K562 (cell line): ENCODE measurements at regions not wholly inside any gene's neighbourhood (a gene's known extent, or its start where the extent isn't known, plus 50 kb on each side); places are given as distances from the start of the nearest gene placed in this dataset.

Experiments
- ATAC-seq: fragments of 200-7000 bp; cut with Tn5 transposase; 3 replicates; pipeline ENCODE4 v1.9.1; 2020; ENCODE audit warnings: moderate library complexity
- BruUV-seq: library from RNA; stranded (reverse); fragments of 400-500 nt; replicated peaks from 2 replicates; lab custom pipeline; 2021; lab: Mats Ljungman, UMichigan
- CTCF ChIA-PET: fragments of 300-600 bp; formaldehyde crosslinking; extraction: SDS; loops from one replicate; lab custom pipeline; 2021; ENCODE audit warnings: low intra/inter-chr PET ratio; lab: Yijun Ruan, JAX
- POLR2A ChIA-PET: fragments of 300-600, 350-650 bp; sonication (Branson Sonifier 250); formaldehyde crosslinking; extraction: SDS; loops from one replicate; lab custom pipeline; 2021; ENCODE audit warnings: antibody characterized with exemption, inconsistent platforms; lab: Yijun Ruan, JAX
- DNase-seq, 4 experiments: peaks; one replicate each; pipeline versions ENCODE4 v3.0.0 to v3.0.0-alpha.2; 2011 to 2018; ENCODE audit warnings: low spot score in 3 of 4, mixed read lengths in 3 of 4; ENCODE audit errors: extremely low read depth in 1 of 4
- FAIRE-seq: peaks from 2 replicates; lab custom pipeline; 2011; peaks lifted over from hg19 to GRCh38; lab: Jason Lieb, UNC
- H2AFZ ChIP-seq: 2 replicates; pipeline ENCODE4 v1.6.0; 2011; ENCODE audit warnings: low read depth, low read length, control low read depth, inconsistent platforms
- H3K27ac ChIP-seq: fragments of 200-600 bp; 3 replicates; pipeline ENCODE4 v1.8.0; 2011; ENCODE audit warnings: low read depth, mild to moderate bottlenecking, control low read depth, inconsistent platforms, low read length, moderate library complexity, mixed read lengths; ENCODE audit errors: extremely low read depth
- H3K27me3 ChIP-seq, 2 experiments: fragments of 300-600 bp in 1 of 2; 2 replicates in 1 of 2; 3 replicates in 1 of 2; pipeline versions ENCODE4 v1.6.0 to v1.8.0; 2011; ENCODE audit warnings: inconsistent platforms in 2 of 2, low read length in 2 of 2, mild to moderate bottlenecking in 1 of 2, mixed read lengths in 1 of 2, moderate library complexity in 1 of 2; ENCODE audit not compliant: control insufficient read depth in 2 of 2, insufficient read depth in 2 of 2
- H3K36me3 ChIP-seq: fragments of 300-600 bp; 3 replicates; pipeline ENCODE4 v1.8.0; 2011; ENCODE audit warnings: mild to moderate bottlenecking, low read length, inconsistent platforms; ENCODE audit not compliant: control insufficient read depth, insufficient read depth
- H3K4me1 ChIP-seq, 2 experiments: fragments of 200-600 bp in 1 of 2; replicated peaks in 1 of 2; 2 replicates in 1 of 2; 3 replicates in 1 of 2; pipeline versions ENCODE4 v1.5.1 to v1.8.0; 2011; ENCODE audit warnings: inconsistent platforms in 2 of 2, low read length in 2 of 2, mild to moderate bottlenecking in 1 of 2, mixed read lengths in 1 of 2, moderate library complexity in 1 of 2; ENCODE audit not compliant: control insufficient read depth in 2 of 2, insufficient read depth in 2 of 2
- H3K4me2 ChIP-seq: 2 replicates; pipeline ENCODE4 v1.6.1; 2011; ENCODE audit warnings: low read length, control low read depth, inconsistent platforms, mixed read lengths; ENCODE audit not compliant: insufficient read depth
- H3K4me3 ChIP-seq: fragments of 200-600 bp; sonication (generic), shearing (Covaris generic); 2 replicates; pipeline ENCODE4 v1.5.1; 2016; ENCODE audit warnings: control low read depth, inconsistent platforms
- H3K79me2 ChIP-seq: fragments of 200-600 bp; 3 replicates; pipeline ENCODE4 v1.8.0; 2011; ENCODE audit warnings: low read length, inconsistent platforms; ENCODE audit not compliant: control insufficient read depth, insufficient read depth
- H3K9ac ChIP-seq, 2 experiments: 2 replicates each; pipeline versions ENCODE4 v1.6.0 to v1.6.1; 2011; ENCODE audit warnings: low read depth in 2 of 2, low read length in 2 of 2, control low read depth in 1 of 2, inconsistent platforms in 1 of 2, mild to moderate bottlenecking in 1 of 2, mixed read lengths in 1 of 2; ENCODE audit not compliant: insufficient read depth in 1 of 2
- H3K9me1 ChIP-seq: one replicate; pipeline ENCODE4 v1.6.0; 2011; ENCODE audit warnings: inconsistent platforms, mild to moderate bottlenecking, low read length, moderate library complexity; ENCODE audit not compliant: control insufficient read depth, insufficient read depth
- H3K9me3 ChIP-seq: replicated peaks from 2 replicates; pipeline ENCODE4 v1.5.1; 2011; ENCODE audit warnings: low read depth, low read length, inconsistent platforms; ENCODE audit not compliant: control insufficient read depth, insufficient read depth
- H4K20me1 ChIP-seq: replicated peaks from 2 replicates; pipeline ENCODE4 v1.6.1; 2011; ENCODE audit warnings: low read length, inconsistent platforms, mixed read lengths; ENCODE audit not compliant: control insufficient read depth, insufficient read depth
- FOXK1 ChIP-seq: sonication (generic); formaldehyde crosslinking; IDR thresholded peaks from 2 replicates; pipeline ENCODE4 v1.8.0; 2022; ENCODE audit warnings: missing genetic modification reagents, mild to moderate bottlenecking, borderline replicate concordance
- PRMT5 ChIP-seq: sonication (generic); formaldehyde crosslinking; IDR thresholded peaks from 2 replicates; pipeline ENCODE4 v1.5.0; 2020; ENCODE audit warnings: missing genetic modification reagents
- SMARCA4 ChIP-seq: fragments of 450-650 bp; IDR thresholded peaks from 2 replicates; pipeline ENCODE4 v1.6.1; 2016
- TCFL5 ChIP-seq: fragments of 250-450 bp; sonication (Bioruptor Pico); conservative IDR thresholded peaks from 2 replicates; pipeline ENCODE4 v1.6.1; 2021; ENCODE audit warnings: mild to moderate bottlenecking, moderate library complexity, matching md5 sums
- XRCC3 ChIP-seq: fragments of 450-650 bp; IDR thresholded peaks from 2 replicates; pipeline ENCODE4 v1.6.1; 2017; ENCODE audit warnings: mild to moderate bottlenecking, moderate library complexity
- ZBTB8A ChIP-seq: fragments of 450-650 bp; IDR thresholded peaks from 2 replicates; pipeline ENCODE4 v1.6.1; 2018; ENCODE audit warnings: mild to moderate bottlenecking, moderate library complexity; ENCODE audit not compliant: partially characterized antibody
- ZFP30 ChIP-seq: fragments of 250-450 bp; sonication (Bioruptor Pico); IDR thresholded peaks from 2 replicates; pipeline ENCODE4 v1.8.0; 2022; ENCODE audit warnings: moderate library complexity, mild to moderate bottlenecking, inconsistent platforms, borderline replicate concordance
- ZNF184 ChIP-seq: sonication (generic); formaldehyde crosslinking; IDR thresholded peaks from 2 replicates; pipeline ENCODE4 v1.5.0; 2020; ENCODE audit warnings: missing genetic modification reagents
- ZNF263 ChIP-seq: sonication (generic); formaldehyde crosslinking; IDR thresholded peaks from 2 replicates; pipeline ENCODE4 v1.8.0; 2022; ENCODE audit warnings: mild to moderate bottlenecking, missing genetic modification reagents, borderline replicate concordance
- ZNF584 ChIP-seq: fragments of 200-800 bp; sonication (Bioruptor generic); IDR thresholded peaks from 2 replicates; pipeline ENCODE4 v1.6.1; 2016; ENCODE audit warnings: low read depth, mild to moderate bottlenecking, missing genetic modification characterization, missing compliant biosample characterization
- ZNF830 ChIP-seq: fragments of 250-450 bp; sonication (Bioruptor Pico); IDR thresholded peaks from 2 replicates; pipeline ENCODE4 v1.5.0; 2021; ENCODE audit warnings: mild to moderate bottlenecking
- WGBS: fragments of 100-300 bp; shearing (Covaris generic); methylation state at CpG from one replicate; pipeline ENCODE4 v1.1.6; 2016; ENCODE audit warnings: low coverage, mixed read lengths; ENCODE audit not compliant: insufficient coverage; ENCODE audit errors: missing lambda C conversion rate; 5-methylcytosine and 5-hydroxymethylcytosine counted together
- in situ Hi-C: fragments of 300-500 bp; cut with MboI; formaldehyde crosslinking; loops from 4 replicates; pipeline ENCODE4 v1.15.0; 2018; ENCODE audit warnings: inconsistent platforms, mixed read lengths
- intact Hi-C: fragments of 100-400 bp; cut with micrococcal nuclease; formaldehyde crosslinking; loops from 2 replicates; pipeline ENCODE4 v1.14.2; 2022
- TF ChIP-seq, protein P1 (sequence below): sonication (generic); formaldehyde crosslinking; IDR thresholded peaks from 2 replicates; pipeline ENCODE4 v1.8.1; 2023; ENCODE audit warnings: mild to moderate bottlenecking, missing genetic modification reagents, moderate library complexity
- TF ChIP-seq, protein P2 (sequence below): sonication (generic); formaldehyde crosslinking; IDR thresholded peaks from 2 replicates; pipeline ENCODE4 v1.8.0; 2022; ENCODE audit warnings: mild to moderate bottlenecking, missing genetic modification reagents

DNA sequence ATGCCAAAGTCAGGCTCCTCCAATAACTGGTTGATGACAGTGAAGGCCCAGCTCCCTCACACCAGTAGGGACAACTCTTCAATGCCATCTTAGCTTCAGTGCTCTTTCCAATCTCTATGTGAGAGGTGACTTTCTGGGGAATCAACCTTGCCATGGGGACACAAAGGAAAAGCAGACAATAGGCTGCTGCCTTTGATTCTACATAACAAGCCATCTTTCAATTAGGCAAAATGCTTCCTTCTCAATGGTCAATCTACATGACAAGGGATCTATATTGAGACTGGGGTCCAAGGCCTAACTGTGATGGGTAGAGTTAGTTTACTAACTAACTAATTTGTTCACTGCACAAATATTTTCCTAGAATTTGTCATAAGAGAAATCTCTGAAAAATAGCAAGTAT, 1417.5 kb upstream of the SEL1L start:
- Histone ChIP-seq H3K9me3 (no peaks in the 10 kb centered on the region), H3K36me3 (no peaks in the 10 kb centered on the region), H3K9me1 (no peaks in the 10 kb centered on the region), H3K9ac (no peak overlapping the region), H4K20me1 (no peaks in the 10 kb centered on the region), H3K27ac (no peak overlapping the region), H3K4me1 (no peaks in the 10 kb centered on the region), H3K79me2 (no peaks in the 10 kb centered on the region), H3K4me2 (no peak overlapping the region), H3K4me3 (no peak overlapping the region), H3K27me3 (no peaks in the 10 kb centered on the region), H2AFZ (no peak overlapping the region)
- in situ Hi-C loops (no loop called here), intact Hi-C loops (no loop called here)
- BruUV-seq = no TSS peak
- FAIRE-seq = no peak
- CTCF ChIA-PET = no interaction called here
- DNase-seq = no peak
- TF ChIP-seq TCFL5 (CRISPR knock-in tag) = no peak
- no peak for TF ChIP-seq ZNF584 (CRISPR knock-in tag)
- TF ChIP-seq, protein P1, sequence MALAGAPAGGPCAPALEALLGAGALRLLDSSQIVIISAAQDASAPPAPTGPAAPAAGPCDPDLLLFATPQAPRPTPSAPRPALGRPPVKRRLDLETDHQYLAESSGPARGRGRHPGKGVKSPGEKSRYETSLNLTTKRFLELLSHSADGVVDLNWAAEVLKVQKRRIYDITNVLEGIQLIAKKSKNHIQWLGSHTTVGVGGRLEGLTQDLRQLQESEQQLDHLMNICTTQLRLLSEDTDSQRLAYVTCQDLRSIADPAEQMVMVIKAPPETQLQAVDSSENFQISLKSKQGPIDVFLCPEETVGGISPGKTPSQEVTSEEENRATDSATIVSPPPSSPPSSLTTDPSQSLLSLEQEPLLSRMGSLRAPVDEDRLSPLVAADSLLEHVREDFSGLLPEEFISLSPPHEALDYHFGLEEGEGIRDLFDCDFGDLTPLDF (CRISPR knock-in tag) = no peak
- TF ChIP-seq PRMT5 (CRISPR knock-in tag) = no peak
- TF ChIP-seq ZNF263 (CRISPR knock-in tag) = no peak
- POLR2A ChIA-PET = no interaction called here
- ATAC-seq = no peak

DNA sequence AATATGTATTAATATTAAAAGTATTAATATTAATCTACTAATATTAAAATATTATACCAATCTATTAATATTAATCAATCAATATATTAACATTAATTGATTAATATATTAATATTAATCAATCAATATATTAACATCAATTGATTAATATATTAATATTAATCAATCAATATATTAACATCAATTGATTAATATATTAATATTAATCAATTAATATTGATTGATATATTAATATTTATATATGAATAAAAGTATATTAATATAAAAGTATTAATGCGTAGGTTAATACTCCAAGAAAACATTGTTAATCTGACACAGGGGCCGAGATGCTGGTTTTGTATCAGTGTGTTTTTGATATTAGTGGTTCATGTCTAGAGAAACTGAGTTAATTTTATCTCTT, 1430.1 kb upstream of the SEL1L start:
- Histone ChIP-seq H3K9me1 (no peaks in the 10 kb centered on the region), H3K4me1 (no peaks in the 10 kb centered on the region), H3K27me3 (no peaks in the 10 kb centered on the region), H3K4me2 (no peak overlapping the region), H3K79me2 (no peaks in the 10 kb centered on the region), H3K9ac (no peak overlapping the region), H3K36me3 (no peaks in the 10 kb centered on the region), H3K27ac (no peak overlapping the region), H3K4me3 (no peak overlapping the region), H3K9me3 (no peaks in the 10 kb centered on the region), H2AFZ (no peak overlapping the region), H4K20me1 (no peaks in the 10 kb centered on the region)
- ATAC-seq (no peak), FAIRE-seq (no peak), DNase-seq (no peak)
- BruUV-seq = no TSS peak
- WGBS = 0% methylated on average over 2 of the region's 2 CpGs
- POLR2A ChIA-PET = no interaction called here
- CTCF ChIA-PET = no interaction called here
- in situ Hi-C loops = no loop called here
- intact Hi-C loops = no loop called here
- TF ChIP-seq ZNF184 = no peak
- no peak for TF ChIP-seq ZNF830
- TF ChIP-seq ZBTB8A = no peak
- TF ChIP-seq, protein P2, sequence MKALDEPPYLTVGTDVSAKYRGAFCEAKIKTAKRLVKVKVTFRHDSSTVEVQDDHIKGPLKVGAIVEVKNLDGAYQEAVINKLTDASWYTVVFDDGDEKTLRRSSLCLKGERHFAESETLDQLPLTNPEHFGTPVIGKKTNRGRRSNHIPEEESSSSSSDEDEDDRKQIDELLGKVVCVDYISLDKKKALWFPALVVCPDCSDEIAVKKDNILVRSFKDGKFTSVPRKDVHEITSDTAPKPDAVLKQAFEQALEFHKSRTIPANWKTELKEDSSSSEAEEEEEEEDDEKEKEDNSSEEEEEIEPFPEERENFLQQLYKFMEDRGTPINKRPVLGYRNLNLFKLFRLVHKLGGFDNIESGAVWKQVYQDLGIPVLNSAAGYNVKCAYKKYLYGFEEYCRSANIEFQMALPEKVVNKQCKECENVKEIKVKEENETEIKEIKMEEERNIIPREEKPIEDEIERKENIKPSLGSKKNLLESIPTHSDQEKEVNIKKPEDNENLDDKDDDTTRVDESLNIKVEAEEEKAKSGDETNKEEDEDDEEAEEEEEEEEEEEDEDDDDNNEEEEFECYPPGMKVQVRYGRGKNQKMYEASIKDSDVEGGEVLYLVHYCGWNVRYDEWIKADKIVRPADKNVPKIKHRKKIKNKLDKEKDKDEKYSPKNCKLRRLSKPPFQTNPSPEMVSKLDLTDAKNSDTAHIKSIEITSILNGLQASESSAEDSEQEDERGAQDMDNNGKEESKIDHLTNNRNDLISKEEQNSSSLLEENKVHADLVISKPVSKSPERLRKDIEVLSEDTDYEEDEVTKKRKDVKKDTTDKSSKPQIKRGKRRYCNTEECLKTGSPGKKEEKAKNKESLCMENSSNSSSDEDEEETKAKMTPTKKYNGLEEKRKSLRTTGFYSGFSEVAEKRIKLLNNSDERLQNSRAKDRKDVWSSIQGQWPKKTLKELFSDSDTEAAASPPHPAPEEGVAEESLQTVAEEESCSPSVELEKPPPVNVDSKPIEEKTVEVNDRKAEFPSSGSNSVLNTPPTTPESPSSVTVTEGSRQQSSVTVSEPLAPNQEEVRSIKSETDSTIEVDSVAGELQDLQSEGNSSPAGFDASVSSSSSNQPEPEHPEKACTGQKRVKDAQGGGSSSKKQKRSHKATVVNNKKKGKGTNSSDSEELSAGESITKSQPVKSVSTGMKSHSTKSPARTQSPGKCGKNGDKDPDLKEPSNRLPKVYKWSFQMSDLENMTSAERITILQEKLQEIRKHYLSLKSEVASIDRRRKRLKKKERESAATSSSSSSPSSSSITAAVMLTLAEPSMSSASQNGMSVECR = no peak
- TF ChIP-seq FOXK1 = no peak
- no peak for TF ChIP-seq ZFP30 (CRISPR knock-in tag)
- TF ChIP-seq XRCC3 = no peak
- TF ChIP-seq SMARCA4 = no peak
